Activated naive CD4-positive, alpha-beta T cell treated with anti-CD3 and anti-CD28 coated beads for 36 hours (primary cell): ENCODE measurements at regions not wholly inside any gene's neighbourhood (a gene's known extent, or its start where the extent isn't known, plus 50 kb on each side); places are given as distances from the start of the nearest gene placed in this dataset.
"Not testable (repeated sequence)": the region's sequence is repeated elsewhere in the genome, so short reads cannot be mapped to it uniquely, and the experiment has no call there.

Source experiments
- CTCF ChIA-PET: fragments of 350-600 bp; sonication (Branson Sonifier 250); formaldehyde crosslinking; loops from one replicate; lab custom pipeline; 2021; ENCODE audit warnings: antibody characterized with exemption; lab: Charles Lee
- DNase-seq: peaks from one replicate; pipeline ENCODE4 v3.0.0-alpha.2; 2020
- H3K27ac Mint-ChIP-seq: one replicate; pipeline ENCODE4 v1.8.0; 2021; ENCODE audit warnings: mild to moderate bottlenecking, mixed read lengths
- H3K27me3 Mint-ChIP-seq: one replicate; pipeline ENCODE4 v1.8.0; 2021; ENCODE audit warnings: low read depth, mixed read lengths
- H3K36me3 Mint-ChIP-seq: one replicate; pipeline ENCODE4 v1.8.0; 2021; ENCODE audit warnings: low read depth, mixed read lengths
- H3K4me1 Mint-ChIP-seq: one replicate; pipeline ENCODE4 v1.8.0; 2021; ENCODE audit warnings: low read depth, mixed read lengths
- H3K4me3 Mint-ChIP-seq: one replicate; pipeline ENCODE4 v1.8.0; 2021; ENCODE audit warnings: mild to moderate bottlenecking, moderate library complexity, mixed read lengths
- H3K9me3 Mint-ChIP-seq: one replicate; pipeline ENCODE4 v1.8.0; 2021; ENCODE audit warnings: mixed read lengths
- intact Hi-C: fragments of 100-400 bp; cut with micrococcal nuclease; formaldehyde crosslinking; loops from one replicate; pipeline ENCODE4 v1.15.1; 2023

- Mint-ChIP-seq H3K4me3 (no peak overlapping the region), H3K4me1 (peaks cover 28% of the 10 kb centered on the region), H3K9me3 (no peaks in the 10 kb centered on the region), H3K27me3 (peaks cover 2% of the 10 kb centered on the region), H3K36me3 (no peaks in the 10 kb centered on the region), H3K27ac (no peak overlapping the region)
- DNase-seq: peak; percentile 1
- CTCF ChIA-PET: no interaction called here
- intact Hi-C loops: loop anchor here (5.0 kb wide), 1 partner anchor 52 kb away; no protein-coding TSS in a partner anchor
Measured at GRCh38 chr2:242034996-242035814, 165.7 kb downstream of the RTP5 start.

- intact Hi-C loops: no loop called here
- H3K4me3 Mint-ChIP-seq: no peak overlapping the region
- H3K9me3 Mint-ChIP-seq: no peaks in the 10 kb centered on the region
- H3K36me3 Mint-ChIP-seq: no peaks in the 10 kb centered on the region
- peak; percentile 3 for DNase-seq
- H3K27me3 Mint-ChIP-seq: peaks cover 2% of the 10 kb centered on the region
- H3K4me1 Mint-ChIP-seq: peaks cover 20% of the 10 kb centered on the region
- CTCF ChIA-PET: no interaction called here
- no peak overlapping the region for H3K27ac Mint-ChIP-seq
Measured at GRCh38 chr2:242035858-242036652, 166.5 kb downstream of the RTP5 start.

- DNase-seq: no peak
- H3K4me3 Mint-ChIP-seq: no peak overlapping the region
- no peaks in the 10 kb centered on the region for H3K36me3 Mint-ChIP-seq
- peaks cover 2% of the 10 kb centered on the region for H3K27me3 Mint-ChIP-seq
- peaks cover 14% of the 10 kb centered on the region for H3K4me1 Mint-ChIP-seq
- H3K9me3 Mint-ChIP-seq: no peaks in the 10 kb centered on the region
- no peak overlapping the region for H3K27ac Mint-ChIP-seq
- intact Hi-C loops: no loop called here
- CTCF ChIA-PET: no interaction called here
Measured at GRCh38 chr2:242036653-242036950, 167.1 kb downstream of the RTP5 start.

GRCh38 chr2:242038166-242038927, 168.8 kb downstream of the RTP5 start:
- no peak overlapping the region for H3K4me3 Mint-ChIP-seq

GRCh38 chr2:242038928-242039341, 169.4 kb downstream of the RTP5 start:
- Mint-ChIP-seq H3K36me3 (no peaks in the 10 kb centered on the region), H3K27ac (no peak overlapping the region), H3K4me1 (peaks cover 4% of the 10 kb centered on the region), H3K27me3 (peaks cover 10% of the 10 kb centered on the region), H3K4me3 (no peak overlapping the region), H3K9me3 (no peaks in the 10 kb centered on the region)
- intact Hi-C loops: no loop called here
- no peak for DNase-seq
- CTCF ChIA-PET: interaction anchor here (0.6 kb wide), 1 partner anchor 696 kb away, joined by 3 read pairs; no protein-coding TSS in a partner anchor

More at GRCh38 chr2:242038166-242038927, 168.8 kb downstream of the RTP5 start:
- Mint-ChIP-seq H3K27ac (no peak overlapping the region), H3K4me1 (peaks cover 4% of the 10 kb centered on the region), H3K9me3 (no peaks in the 10 kb centered on the region), H3K36me3 (no peaks in the 10 kb centered on the region), H3K27me3 (peaks cover 5% of the 10 kb centered on the region)
- intact Hi-C loops: no loop called here
- DNase-seq: peak; percentile 16
- CTCF ChIA-PET: interaction anchor here (0.6 kb wide), 1 partner anchor 696 kb away, joined by 3 read pairs; no protein-coding TSS in a partner anchor

GRCh38 chr2:242040303-242040655, 170.8 kb downstream of the RTP5 start:
- no peak for DNase-seq
- Mint-ChIP-seq H3K9me3 (peaks cover 2% of the 10 kb centered on the region), H3K36me3 (no peaks in the 10 kb centered on the region), H3K27ac (no peak overlapping the region), H3K27me3 (peaks cover 13% of the 10 kb centered on the region), H3K4me3 (no peak overlapping the region), H3K4me1 (peaks cover 5% of the 10 kb centered on the region)
- intact Hi-C loops: no loop called here
- CTCF ChIA-PET: no interaction called here

GRCh38 chr2:242040681-242041080, 171.2 kb downstream of the RTP5 start:
- H3K9me3 Mint-ChIP-seq: peaks cover 2% of the 10 kb centered on the region
- intact Hi-C loops: no loop called here
- H3K27me3 Mint-ChIP-seq: peaks cover 13% of the 10 kb centered on the region
- no peak overlapping the region for H3K4me3 Mint-ChIP-seq
- H3K27ac Mint-ChIP-seq: no peak overlapping the region
- DNase-seq: no peak
- CTCF ChIA-PET: no interaction called here
- H3K4me1 Mint-ChIP-seq: peaks cover 5% of the 10 kb centered on the region
- no peaks in the 10 kb centered on the region for H3K36me3 Mint-ChIP-seq

GRCh38 chr2:242041816-242042215, 172.3 kb downstream of the RTP5 start:
- H3K9me3 Mint-ChIP-seq: peaks cover 2% of the 10 kb centered on the region
- intact Hi-C loops: no loop called here
- H3K4me3 Mint-ChIP-seq: no peak overlapping the region
- H3K27me3 Mint-ChIP-seq: peaks cover 13% of the 10 kb centered on the region
- H3K36me3 Mint-ChIP-seq: peaks cover 1% of the 10 kb centered on the region
- no peak for DNase-seq
- H3K27ac Mint-ChIP-seq: no peak overlapping the region
- peaks cover 5% of the 10 kb centered on the region for H3K4me1 Mint-ChIP-seq
- CTCF ChIA-PET: interaction anchor here (0.5 to 0.7 kb wide), 2 partner anchors 76 to 91 kb away, joined by 3 read pairs; no protein-coding TSS in a partner anchor

- DNase-seq: no peak
Measured at GRCh38 chr2:242043538-242044312, 174.2 kb downstream of the RTP5 start.

GRCh38 chr2:242044313-242044590, 174.7 kb downstream of the RTP5 start:
- no peak overlapping the region for H3K27ac Mint-ChIP-seq
- H3K36me3 Mint-ChIP-seq: peaks cover 1% of the 10 kb centered on the region
- intact Hi-C loops: no loop called here
- CTCF ChIA-PET: no interaction called here
- no peak overlapping the region for H3K4me3 Mint-ChIP-seq
- peaks cover 2% of the 10 kb centered on the region for H3K4me1 Mint-ChIP-seq
- peaks cover 2% of the 10 kb centered on the region for H3K9me3 Mint-ChIP-seq
- no peak for DNase-seq
- peaks cover 13% of the 10 kb centered on the region for H3K27me3 Mint-ChIP-seq

More at GRCh38 chr2:242043538-242044312, 174.2 kb downstream of the RTP5 start:
- Mint-ChIP-seq H3K27me3 (peaks cover 13% of the 10 kb centered on the region), H3K4me3 (no peak overlapping the region), H3K27ac (no peak overlapping the region), H3K9me3 (peaks cover 2% of the 10 kb centered on the region), H3K36me3 (peaks cover 1% of the 10 kb centered on the region), H3K4me1 (peaks cover 2% of the 10 kb centered on the region)
- intact Hi-C loops: no loop called here
- CTCF ChIA-PET: interaction anchor here (0.6 kb wide), 1 partner anchor 662 kb away, joined by 3 read pairs; no protein-coding TSS in a partner anchor

GRCh38 chr2:242045596-242046144, 176.1 kb downstream of the RTP5 start:
- H3K27ac Mint-ChIP-seq: peak overlapping the region; percentile 41
- CTCF ChIA-PET, H3K4me1 Mint-ChIP-seq, H3K4me3 Mint-ChIP-seq, intact Hi-C loops, H3K9me3 Mint-ChIP-seq, H3K36me3 Mint-ChIP-seq: not testable (repeated sequence)
- peaks cover 11% of the 10 kb centered on the region for H3K27me3 Mint-ChIP-seq
- peak; percentile 67 for DNase-seq
